ENCODE measurements at regions not wholly inside any gene's neighbourhood (a gene's known extent, or its start where the extent isn't known, plus 50 kb on each side); places are given as distances from the start of the nearest gene placed in this dataset.

DNA sequence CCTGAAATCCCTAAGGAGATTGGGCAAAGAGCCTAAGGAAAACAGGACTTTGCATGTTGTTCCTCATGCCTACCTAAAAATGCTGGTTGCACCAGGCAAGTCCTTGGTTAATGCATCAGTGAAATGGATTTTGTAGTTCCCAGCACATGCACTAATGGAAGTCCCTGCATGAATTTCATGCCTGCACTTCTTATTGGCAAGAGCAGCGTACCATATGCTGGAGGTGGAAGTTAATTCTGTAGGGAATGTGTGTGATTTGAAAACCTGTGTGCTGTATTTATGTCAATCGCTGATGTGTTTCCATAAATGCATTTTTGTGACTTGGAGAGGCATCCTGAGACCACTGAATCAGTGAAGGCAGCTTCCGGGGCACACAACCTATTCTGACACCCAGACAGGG is 140.3 kb upstream of the MTNR1B start:
- TF ChIP-seq REST (IDR thresholded peaks at IDR 0.05; ENCODE audit: insufficient read depth in 1 of 2, low read depth in 2 of 2, low read length in 1 of 2): no peak
- TF ChIP-seq, protein P1, sequence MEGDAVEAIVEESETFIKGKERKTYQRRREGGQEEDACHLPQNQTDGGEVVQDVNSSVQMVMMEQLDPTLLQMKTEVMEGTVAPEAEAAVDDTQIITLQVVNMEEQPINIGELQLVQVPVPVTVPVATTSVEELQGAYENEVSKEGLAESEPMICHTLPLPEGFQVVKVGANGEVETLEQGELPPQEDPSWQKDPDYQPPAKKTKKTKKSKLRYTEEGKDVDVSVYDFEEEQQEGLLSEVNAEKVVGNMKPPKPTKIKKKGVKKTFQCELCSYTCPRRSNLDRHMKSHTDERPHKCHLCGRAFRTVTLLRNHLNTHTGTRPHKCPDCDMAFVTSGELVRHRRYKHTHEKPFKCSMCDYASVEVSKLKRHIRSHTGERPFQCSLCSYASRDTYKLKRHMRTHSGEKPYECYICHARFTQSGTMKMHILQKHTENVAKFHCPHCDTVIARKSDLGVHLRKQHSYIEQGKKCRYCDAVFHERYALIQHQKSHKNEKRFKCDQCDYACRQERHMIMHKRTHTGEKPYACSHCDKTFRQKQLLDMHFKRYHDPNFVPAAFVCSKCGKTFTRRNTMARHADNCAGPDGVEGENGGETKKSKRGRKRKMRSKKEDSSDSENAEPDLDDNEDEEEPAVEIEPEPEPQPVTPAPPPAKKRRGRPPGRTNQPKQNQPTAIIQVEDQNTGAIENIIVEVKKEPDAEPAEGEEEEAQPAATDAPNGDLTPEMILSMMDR (IDR thresholded peaks at IDR 0.05): no peak
- TF ChIP-seq POLR2AphosphoS5 (IDR thresholded peaks at IDR 0.05; ENCODE audit: low read depth, low read length): no peak

All from Panc1 (cell line).